ENCODE measurements at regions not wholly inside any gene's neighbourhood (a gene's known extent, or its start where the extent isn't known, plus 50 kb on each side); places are given as distances from the start of the nearest gene placed in this dataset.

DNA sequence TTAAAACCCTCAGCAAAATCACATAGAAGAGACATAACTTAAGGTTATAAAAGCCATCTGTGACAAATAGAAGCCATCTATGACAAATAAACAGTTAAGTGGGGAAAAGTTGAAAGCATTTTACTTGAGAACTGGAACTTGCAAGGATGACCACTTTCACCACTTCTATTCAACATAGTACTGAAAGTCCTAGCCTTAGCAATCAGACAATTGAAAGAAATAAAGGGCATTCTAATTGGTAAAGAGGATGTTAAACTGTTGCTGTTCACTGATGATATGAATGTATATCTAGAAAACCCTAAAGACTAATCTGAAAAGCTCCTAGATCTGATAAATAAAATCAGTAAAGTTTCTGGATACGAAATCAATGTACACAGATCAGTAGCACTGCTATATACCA is 186.9 kb upstream of the SATB1 start:
- H3K4me2 ChIP-seq (ENCODE audit: insufficient read depth, low read length), result no peak overlapping the region
- FAIRE-seq (no peak), DNase-seq (ENCODE audit: extremely low read depth in 1 of 4, low spot score in 3 of 4) (no peak), ATAC-seq (no peak)
- H4K20me1 ChIP-seq (replicated peaks; ENCODE audit: control insufficient read depth, insufficient read depth, low read length), result no peaks in the 10 kb centered on the region
- no peak overlapping the region for H3K4me3 ChIP-seq
- H3K9me3 ChIP-seq (replicated peaks; ENCODE audit: control insufficient read depth, insufficient read depth, low read depth, low read length), result no peaks in the 10 kb centered on the region; the same call in 1 of the 2 replicates
- BruUV-seq (replicated peaks), result no TSS peak
- POLR2A ChIA-PET, result no interaction called here
- no peaks in the 10 kb centered on the region for H3K79me2 ChIP-seq (ENCODE audit: control insufficient read depth, insufficient read depth, low read length)
- H3K9ac ChIP-seq (ENCODE audit: insufficient read depth in 1 of 2, low read depth in 2 of 2, low read length in 2 of 2), result no peak overlapping the region
- H2AFZ ChIP-seq (ENCODE audit: low read depth, low read length), result no peak overlapping the region
- no peaks in the 10 kb centered on the region for H3K36me3 ChIP-seq (ENCODE audit: control insufficient read depth, insufficient read depth, low read length)
- WGBS (ENCODE audit: insufficient coverage, low coverage, missing lambda C conversion rate), result 0% methylated on average over 1 of the region's 1 CpG
- intact Hi-C loops (cut with micrococcal nuclease) (no loop called here), in situ Hi-C loops (cut with MboI) (no loop called here)
- H3K9me1 ChIP-seq (ENCODE audit: control insufficient read depth, insufficient read depth, low read length), result no peaks in the 10 kb centered on the region
- no peaks in the 10 kb centered on the region for H3K4me1 ChIP-seq (replicated peaks in 1 of 2; ENCODE audit: control insufficient read depth in 2 of 2, insufficient read depth in 2 of 2, low read length in 2 of 2)
- H3K27ac ChIP-seq (ENCODE audit: extremely low read depth, low read depth, low read length), result no peak overlapping the region
- no peaks in the 10 kb centered on the region for H3K27me3 ChIP-seq (ENCODE audit: control insufficient read depth in 2 of 2, insufficient read depth in 2 of 2, low read length in 2 of 2)
- CTCF ChIA-PET (ENCODE audit: low intra/inter-chr PET ratio), result no interaction called here
- TF ChIP-seq ZNF140 (CRISPR knock-in tag; IDR thresholded peaks at IDR 0.05), result no peak
- no peak for TF ChIP-seq KDM1A (IDR thresholded peaks at IDR 0.05)
- TF ChIP-seq SIX5 (IDR thresholded peaks at IDR 0.05; ENCODE audit: borderline replicate concordance in 1 of 2, insufficient read depth in 1 of 2, low read depth in 1 of 2, low read length in 2 of 2), result no peak
- no peak for TF ChIP-seq TCF7 (IDR thresholded peaks at IDR 0.05; ENCODE audit: borderline replicate concordance)
- TF ChIP-seq PRMT5 (CRISPR knock-in tag; IDR thresholded peaks at IDR 0.05), result no peak
- TF ChIP-seq ZNF143 (CRISPR knock-in tag; IDR thresholded peaks at IDR 0.05), result no peak
- no peak for TF ChIP-seq KAT8 (IDR thresholded peaks at IDR 0.05; ENCODE audit: low read depth)
- TF ChIP-seq PTBP1 (IDR thresholded peaks at IDR 0.05; ENCODE audit: low read depth, low read length), result no peak
- TF ChIP-seq HNRNPL (IDR thresholded peaks at IDR 0.05; ENCODE audit: low read depth, low read length), result no peak
- TF ChIP-seq WHSC1 (IDR thresholded peaks at IDR 0.05; ENCODE audit: low read length), result no peak

All from K562 (cell line).